ENCODE measurements at regions not wholly inside any gene's neighbourhood (a gene's known extent, or its start where the extent isn't known, plus 50 kb on each side); places are given as distances from the start of the nearest gene placed in this dataset.

- TF ChIP-seq HOXB13 (CRISPR knock-in tag; IDR thresholded peaks at IDR 0.05; ENCODE audit: low read depth) = no peak
- no peak for TF ChIP-seq CBX8 (IDR thresholded peaks at IDR 0.05)
- TF ChIP-seq HOXA7 (CRISPR knock-in tag; IDR thresholded peaks at IDR 0.05) = no peak
Measured at GRCh38 chr6:22794844-22795243, 225.5 kb downstream of the HDGFL1 start (continued).

GRCh38 chr6:22800451-22800850 lies 231.1 kb downstream of the HDGFL1 start:
- ChIA-PET CTCF (no interaction called here), POLR2A (no interaction called here)
- ATAC-seq (no peak), FAIRE-seq (no peak), DNase-seq (ENCODE audit: low read depth in 1 of 2, low spot score in 1 of 2) (no peak)
- 83% methylated on average over 1 of the region's 1 CpG for WGBS (ENCODE audit: missing lambda C conversion rate)
- Histone ChIP-seq H3K9me3 (no peaks in the 10 kb centered on the region), H3K4me2 (no peak overlapping the region), H3K4me1 (no peaks in the 10 kb centered on the region), H3K4me3 (no peak overlapping the region), H3K27ac (no peak overlapping the region)
- no peak for TF ChIP-seq FOSL2 (IDR thresholded peaks at IDR 0.05)
- no peak for TF ChIP-seq FOSL2 (CRISPR knock-in tag; IDR thresholded peaks at IDR 0.05)
- TF ChIP-seq HES2 (IDR thresholded peaks at IDR 0.05) = no peak
- no peak for TF ChIP-seq FOSB (CRISPR knock-in tag; IDR thresholded peaks at IDR 0.05)
- TF ChIP-seq TP53 (CRISPR knock-in tag; IDR thresholded peaks at IDR 0.05) = no peak

GRCh38 chr6:22801831-22802230 lies 232.5 kb downstream of the HDGFL1 start:
- POLR2A ChIA-PET = no interaction called here
- TF ChIP-seq HOXB13 (CRISPR knock-in tag; IDR thresholded peaks at IDR 0.05; ENCODE audit: low read depth) (no peak), BCL3 (IDR thresholded peaks at IDR 0.05) (no peak), MAZ (IDR thresholded peaks at IDR 0.05; ENCODE audit: borderline replicate concordance, low read depth, low read length) (no peak), RFX5 (IDR thresholded peaks at IDR 0.05) (no peak), EHMT2 (IDR thresholded peaks at IDR 0.05; ENCODE audit: low read depth) (no peak), ZNF302 (CRISPR knock-in tag; IDR thresholded peaks at IDR 0.05) (no peak), NFE2L2 (conservative IDR thresholded peaks at IDR 0.05; ENCODE audit: low read length) (no peak), CBX2 (IDR thresholded peaks at IDR 0.05; ENCODE audit: borderline replicate concordance, low read depth) (no peak), RNF2 (IDR thresholded peaks at IDR 0.05; ENCODE audit: borderline replicate concordance, low read depth) (no peak), ELK1 (IDR thresholded peaks at IDR 0.05; ENCODE audit: low read depth, low read length) (no peak), CHD2 (IDR thresholded peaks at IDR 0.05; ENCODE audit: low read length, partially characterized antibody) (no peak), HOXA7 (CRISPR knock-in tag; IDR thresholded peaks at IDR 0.05) (no peak), SREBF2 (IDR thresholded peaks at IDR 0.05) (no peak)
- FAIRE-seq (no peak), ATAC-seq (no peak), DNase-seq (ENCODE audit: low read depth in 1 of 2, low spot score in 1 of 2) (no peak)
- Histone ChIP-seq H3K4me1 (no peaks in the 10 kb centered on the region), H3K4me2 (no peak overlapping the region), H3K27ac (no peak overlapping the region), H3K9me3 (no peaks in the 10 kb centered on the region), H3K4me3 (no peak overlapping the region)
- WGBS (ENCODE audit: missing lambda C conversion rate) = 56% methylated on average over 2 of the region's 2 CpGs
- CTCF ChIA-PET = no interaction called here

GRCh38 chr6:22804620-22805261 lies 235.4 kb downstream of the HDGFL1 start:
- H3K4me3 ChIP-seq = no peak overlapping the region
- H3K4me2 ChIP-seq = no peak overlapping the region
- WGBS (ENCODE audit: missing lambda C conversion rate) = 71% methylated on average over 6 of the region's 6 CpGs
- ChIA-PET CTCF (no interaction called here), POLR2A (no interaction called here)
- no peak for DNase-seq (ENCODE audit: low read depth in 1 of 2, low spot score in 1 of 2)
- H3K4me1 ChIP-seq = no peaks in the 10 kb centered on the region
- FAIRE-seq = no peak
- no peak for ATAC-seq
- no peaks in the 10 kb centered on the region for H3K9me3 ChIP-seq
- TF ChIP-seq RFX5 (IDR thresholded peaks at IDR 0.05) (no peak), RARB (CRISPR knock-in tag; IDR thresholded peaks at IDR 0.05) (no peak), ESRRA (IDR thresholded peaks at IDR 0.05; ENCODE audit: borderline replicate concordance, low read length) (no peak), HEYL (CRISPR knock-in tag; IDR thresholded peaks at IDR 0.05) (no peak), CEBPB (IDR thresholded peaks at IDR 0.05) (no peak), FOSB (CRISPR knock-in tag; IDR thresholded peaks at IDR 0.05) (no peak), MAZ (IDR thresholded peaks at IDR 0.05; ENCODE audit: borderline replicate concordance, low read depth, low read length) (no peak), E2F6 (IDR thresholded peaks at IDR 0.05; ENCODE audit: borderline replicate concordance, low read depth) (no peak), BHLHE40 (IDR thresholded peaks at IDR 0.05; ENCODE audit: low read depth, low read length) (no peak), SREBF2 (IDR thresholded peaks at IDR 0.05) (no peak), SMC3 (IDR thresholded peaks at IDR 0.05) (no peak), RCOR1 (IDR thresholded peaks at IDR 0.05; ENCODE audit: low read depth, low read length) (no peak), NFE2L2 (conservative IDR thresholded peaks at IDR 0.05; ENCODE audit: low read length) (no peak), BCL3 (IDR thresholded peaks at IDR 0.05) (no peak)
- H3K27ac ChIP-seq = no peak overlapping the region

All from A549 (cell line).